Smooth muscle cell (in vitro differentiated cells): ENCODE measurements at regions not wholly inside any gene's neighbourhood (a gene's known extent, or its start where the extent isn't known, plus 50 kb on each side); places are given as distances from the start of the nearest gene placed in this dataset.

ENCODE experiments used
- DNase-seq: peaks from one replicate; lab custom pipeline; 2025; ENCODE audit not compliant: unreplicated experiment; lab: John Stamatoyannopoulos, UW
- H2AFZ ChIP-seq: fragments of 200-600 bp; sonication (generic); 2 replicates; pipeline ENCODE4 v1.6.0; 2016; ENCODE audit warnings: antibody characterized with exemption, low read depth, mild to moderate bottlenecking
- H3F3A ChIP-seq: fragments of 200-600 bp; sonication (generic); 2 replicates; pipeline ENCODE4 v1.6.0; 2017; ENCODE audit warnings: antibody characterized with exemption, low read depth
- H3K27ac ChIP-seq: fragments of 200-600 bp; sonication (generic); 2 replicates; pipeline ENCODE4 v1.5.1; 2016; ENCODE audit warnings: low read depth, mild to moderate bottlenecking
- H3K27me3 ChIP-seq: fragments of 200-600 bp; sonication (generic); 2 replicates; pipeline ENCODE4 v1.6.1; 2016; ENCODE audit warnings: low read depth, mild to moderate bottlenecking
- H3K36me3 ChIP-seq: fragments of 200-600 bp; sonication (generic); 2 replicates; pipeline ENCODE4 v1.5.1; 2016; ENCODE audit warnings: low read depth
- H3K4me1 ChIP-seq: fragments of 200-600 bp; sonication (generic); 2 replicates; pipeline ENCODE4 v1.5.1; 2016; ENCODE audit warnings: low read depth
- H3K4me2 ChIP-seq: fragments of 200-600 bp; sonication (generic); 2 replicates; pipeline ENCODE4 v1.6.0; 2016; ENCODE audit warnings: mild to moderate bottlenecking
- H3K4me3 ChIP-seq: fragments of 200-600 bp; sonication (generic); 2 replicates; pipeline ENCODE4 v1.5.1; 2016; ENCODE audit warnings: mild to moderate bottlenecking
- H3K79me2 ChIP-seq: fragments of 200-600 bp; sonication (generic); 2 replicates; pipeline ENCODE4 v1.6.0; 2016; ENCODE audit warnings: low read depth, mild to moderate bottlenecking
- H3K9ac ChIP-seq: fragments of 200-600 bp; sonication (generic); 2 replicates; pipeline ENCODE4 v1.6.0; 2016; ENCODE audit warnings: low read depth
- H3K9me3 ChIP-seq: fragments of 200-600 bp; sonication (generic); replicated peaks from 2 replicates; pipeline ENCODE4 v1.5.1; 2016; ENCODE audit warnings: low read depth
- H4K20me1 ChIP-seq: fragments of 200-600 bp; sonication (generic); 2 replicates; pipeline ENCODE4 v1.6.0; 2016; ENCODE audit warnings: low read depth
- WGBS: methylation state at CpG from one replicate; pipeline ENCODE4 v1.1.7; 2016; ENCODE audit warnings: low lambda C conversion rate; 5-methylcytosine and 5-hydroxymethylcytosine counted together
- TF ChIP-seq, protein P1 (sequence below): fragments of 200-600 bp; sonication (generic); IDR thresholded peaks from 2 replicates; pipeline ENCODE4 v1.5.1; 2017; ENCODE audit warnings: borderline replicate concordance, mild to moderate bottlenecking, antibody characterized with exemption; ENCODE audit not compliant: insufficient read depth, poor library complexity, severe bottlenecking

DNA sequence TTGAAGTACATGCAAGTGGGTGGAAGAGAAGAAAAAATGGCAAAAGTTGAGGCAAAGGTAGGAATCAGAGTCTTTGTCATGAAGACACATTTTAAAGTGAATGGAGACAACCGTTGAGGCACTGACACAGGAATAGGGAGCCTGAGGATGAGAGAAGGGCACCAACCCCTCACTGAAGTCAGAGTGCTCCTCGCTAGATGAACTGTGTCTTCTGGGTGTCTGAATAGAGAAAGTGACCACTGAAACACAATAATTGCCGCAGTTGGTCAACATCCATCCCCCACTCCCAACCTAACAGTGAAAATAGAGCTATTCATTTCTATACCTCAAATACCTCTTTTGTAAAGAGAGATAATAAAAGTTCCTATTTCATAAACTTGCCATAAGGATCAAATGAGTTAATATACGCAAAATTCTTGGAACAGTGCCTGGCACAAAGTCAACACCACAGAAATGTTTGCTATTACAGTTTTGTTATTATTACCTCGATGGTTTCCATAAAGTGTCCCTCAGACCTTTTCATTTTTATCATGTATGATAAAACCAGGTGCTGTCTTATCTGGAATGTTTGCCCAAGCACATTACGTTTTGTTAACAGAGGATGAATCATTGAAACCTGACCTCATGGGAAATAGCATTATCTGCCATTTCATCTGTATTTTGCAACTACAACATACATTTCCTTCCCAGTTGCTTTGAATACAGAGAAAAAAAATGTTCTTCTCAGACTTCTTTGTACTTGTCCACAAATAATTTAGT, 61.8 kb upstream of the SP4 start:
- H3K27me3 ChIP-seq, result no peaks in the 10 kb centered on the region
- H4K20me1 ChIP-seq, result no peaks in the 10 kb centered on the region
- no peaks in the 10 kb centered on the region for H3K79me2 ChIP-seq
- no peak overlapping the region for H3K9ac ChIP-seq
- no peak overlapping the region for H3K27ac ChIP-seq
- H2AFZ ChIP-seq, result no peak overlapping the region
- no peaks in the 10 kb centered on the region for H3K36me3 ChIP-seq
- H3K9me3 ChIP-seq, result no peaks in the 10 kb centered on the region
- peaks cover under 1% of the 10 kb centered on the region for H3K4me1 ChIP-seq
- no peak overlapping the region for H3K4me3 ChIP-seq
- 79% methylated on average over 6 of the region's 6 CpGs for WGBS
- H3K4me2 ChIP-seq, result no peak overlapping the region
- TF ChIP-seq, protein P1, sequence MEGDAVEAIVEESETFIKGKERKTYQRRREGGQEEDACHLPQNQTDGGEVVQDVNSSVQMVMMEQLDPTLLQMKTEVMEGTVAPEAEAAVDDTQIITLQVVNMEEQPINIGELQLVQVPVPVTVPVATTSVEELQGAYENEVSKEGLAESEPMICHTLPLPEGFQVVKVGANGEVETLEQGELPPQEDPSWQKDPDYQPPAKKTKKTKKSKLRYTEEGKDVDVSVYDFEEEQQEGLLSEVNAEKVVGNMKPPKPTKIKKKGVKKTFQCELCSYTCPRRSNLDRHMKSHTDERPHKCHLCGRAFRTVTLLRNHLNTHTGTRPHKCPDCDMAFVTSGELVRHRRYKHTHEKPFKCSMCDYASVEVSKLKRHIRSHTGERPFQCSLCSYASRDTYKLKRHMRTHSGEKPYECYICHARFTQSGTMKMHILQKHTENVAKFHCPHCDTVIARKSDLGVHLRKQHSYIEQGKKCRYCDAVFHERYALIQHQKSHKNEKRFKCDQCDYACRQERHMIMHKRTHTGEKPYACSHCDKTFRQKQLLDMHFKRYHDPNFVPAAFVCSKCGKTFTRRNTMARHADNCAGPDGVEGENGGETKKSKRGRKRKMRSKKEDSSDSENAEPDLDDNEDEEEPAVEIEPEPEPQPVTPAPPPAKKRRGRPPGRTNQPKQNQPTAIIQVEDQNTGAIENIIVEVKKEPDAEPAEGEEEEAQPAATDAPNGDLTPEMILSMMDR, result no peak
- no peak for DNase-seq
- no peaks in the 10 kb centered on the region for H3F3A ChIP-seq

DNA sequence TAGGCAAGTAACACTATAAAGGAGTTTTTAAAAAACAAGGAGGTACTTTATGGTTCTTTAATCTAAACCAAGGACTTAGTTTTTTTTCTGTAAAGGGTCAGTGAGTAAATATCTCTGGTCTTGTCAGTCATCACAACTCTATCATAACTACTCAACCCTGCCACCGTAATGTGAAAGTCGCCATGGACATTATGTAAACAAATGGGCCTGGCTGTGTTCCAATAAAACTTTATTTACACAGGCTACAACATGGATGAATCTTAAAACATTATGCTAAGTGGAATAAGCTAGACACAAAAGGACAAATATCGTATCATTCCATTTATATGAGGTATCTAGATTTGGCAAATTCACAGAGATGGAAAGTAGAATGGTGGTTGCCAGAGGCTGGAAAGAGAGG, 60.8 kb upstream of the SP4 start:
- no peak overlapping the region for H2AFZ ChIP-seq
- H3K4me2 ChIP-seq, result no peak overlapping the region
- no peaks in the 10 kb centered on the region for H3K27me3 ChIP-seq
- H3F3A ChIP-seq, result no peaks in the 10 kb centered on the region
- no peak overlapping the region for H3K27ac ChIP-seq
- no peak overlapping the region for H3K4me3 ChIP-seq
- H3K9me3 ChIP-seq, result no peaks in the 10 kb centered on the region
- 85% methylated on average over 3 of the region's 3 CpGs for WGBS
- TF ChIP-seq, protein P1, result no peak
- H3K79me2 ChIP-seq, result no peaks in the 10 kb centered on the region
- no peak overlapping the region for H3K9ac ChIP-seq
- H4K20me1 ChIP-seq, result no peaks in the 10 kb centered on the region
- H3K4me1 ChIP-seq, result peaks cover 2% of the 10 kb centered on the region
- no peaks in the 10 kb centered on the region for H3K36me3 ChIP-seq
- no peak for DNase-seq

DNA sequence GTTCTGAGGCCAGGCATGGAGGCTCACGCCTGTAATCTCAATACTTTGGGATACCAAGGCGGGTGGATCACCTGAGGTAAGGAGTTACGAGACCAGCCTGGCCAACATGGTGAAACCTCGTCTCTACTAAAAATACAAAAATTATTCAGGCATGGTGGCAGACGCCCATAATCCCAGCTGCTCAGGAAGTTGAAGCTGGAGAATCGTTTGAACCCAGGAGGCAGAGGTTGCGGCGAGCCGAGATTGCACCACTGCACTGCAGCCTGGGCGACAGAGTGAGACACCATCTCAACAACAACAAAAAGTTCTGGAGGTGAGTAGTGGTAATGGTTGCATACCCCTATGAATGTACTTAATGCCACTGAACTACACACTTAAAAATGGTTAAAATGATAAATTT, 60.3 kb upstream of the SP4 start:
- no peaks in the 10 kb centered on the region for H4K20me1 ChIP-seq
- peaks cover 2% of the 10 kb centered on the region for H3K4me1 ChIP-seq
- H3K4me2 ChIP-seq, result no peak overlapping the region
- H3F3A ChIP-seq, result no peaks in the 10 kb centered on the region
- H3K79me2 ChIP-seq, result no peaks in the 10 kb centered on the region
- no peak overlapping the region for H3K27ac ChIP-seq
- H3K9me3 ChIP-seq, result no peaks in the 10 kb centered on the region
- no peak overlapping the region for H3K4me3 ChIP-seq
- DNase-seq, result no peak
- no peaks in the 10 kb centered on the region for H3K27me3 ChIP-seq
- no peak overlapping the region for H3K9ac ChIP-seq
- H2AFZ ChIP-seq, result no peak overlapping the region
- TF ChIP-seq, protein P1, result no peak
- WGBS, result 87% methylated on average over 10 of the region's 10 CpGs
- H3K36me3 ChIP-seq, result no peaks in the 10 kb centered on the region

DNA sequence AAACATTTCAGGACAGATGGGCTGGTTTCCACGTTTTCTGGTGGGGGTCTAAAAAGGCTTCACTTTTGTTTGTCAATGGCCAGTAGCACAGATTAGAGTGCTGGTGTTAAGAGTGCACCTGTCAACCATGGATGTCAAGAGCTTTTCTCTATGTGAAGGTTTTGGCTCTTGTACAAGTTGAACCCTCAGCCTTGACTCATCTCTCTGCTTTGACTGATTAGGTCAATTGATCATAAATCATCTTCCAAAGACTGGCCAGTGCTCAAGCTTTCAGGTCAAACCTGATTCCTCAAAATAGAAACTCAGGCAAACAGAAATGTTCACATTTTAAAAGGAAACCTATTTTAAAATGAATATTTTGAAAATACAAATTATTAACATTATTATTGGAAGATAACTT, 59.6 kb upstream of the SP4 start:
- H3K36me3 ChIP-seq, result no peaks in the 10 kb centered on the region
- TF ChIP-seq, protein P1, result no peak

More for the DNA sequence above, 59.6 kb upstream of the SP4 start:
- no peak for DNase-seq
- Histone ChIP-seq H3K79me2 (no peaks in the 10 kb centered on the region), H4K20me1 (no peaks in the 10 kb centered on the region), H3K27ac (no peak overlapping the region), H2AFZ (no peak overlapping the region), H3K4me2 (no peak overlapping the region), H3K4me1 (peaks cover 2% of the 10 kb centered on the region), H3K9ac (no peak overlapping the region), H3K27me3 (no peaks in the 10 kb centered on the region), H3F3A (no peaks in the 10 kb centered on the region), H3K9me3 (no peaks in the 10 kb centered on the region), H3K4me3 (no peak overlapping the region)
- 57% methylated on average over 1 of the region's 1 CpG for WGBS
